Activated CD4-positive, alpha-beta memory T cell treated with anti-CD3 and anti-CD28 coated beads for 36 hours (primary cell): ENCODE measurements at regions not wholly inside any gene's neighbourhood (a gene's known extent, or its start where the extent isn't known, plus 50 kb on each side); places are given as distances from the start of the nearest gene placed in this dataset.
"Not testable (repeated sequence)": the region's sequence is repeated elsewhere in the genome, so short reads cannot be mapped to it uniquely, and the experiment has no call there.

Source experiments
- CTCF ChIA-PET: fragments of 350-600 bp; sonication (Branson Sonifier 250); formaldehyde crosslinking; loops from one replicate; lab custom pipeline; 2021; ENCODE audit warnings: antibody characterized with exemption, inconsistent platforms; lab: Charles Lee
- POLR2A ChIA-PET: fragments of 350-600 bp; sonication (Branson Sonifier 250); formaldehyde crosslinking; loops from one replicate; lab custom pipeline; 2021; ENCODE audit warnings: antibody characterized with exemption; lab: Charles Lee
- DNase-seq: peaks from one replicate; pipeline ENCODE4 v3.0.0-alpha.2; 2020
- H3K27ac Mint-ChIP-seq: one replicate; pipeline ENCODE4 v1.8.0; 2021; ENCODE audit warnings: mixed read lengths
- H3K27me3 Mint-ChIP-seq: one replicate; pipeline ENCODE4 v1.8.0; 2021; ENCODE audit warnings: mixed read lengths
- H3K36me3 Mint-ChIP-seq: one replicate; pipeline ENCODE4 v1.8.0; 2021; ENCODE audit warnings: mixed read lengths
- H3K4me1 Mint-ChIP-seq: one replicate; pipeline ENCODE4 v1.8.0; 2021; ENCODE audit warnings: low read depth, mixed read lengths
- H3K4me3 Mint-ChIP-seq: one replicate; pipeline ENCODE4 v1.8.0; 2021; ENCODE audit warnings: mild to moderate bottlenecking, mixed read lengths
- H3K9me3 Mint-ChIP-seq: one replicate; pipeline ENCODE4 v1.8.0; 2021; ENCODE audit warnings: mixed read lengths
- intact Hi-C: fragments of 100-400 bp; cut with micrococcal nuclease; formaldehyde crosslinking; loops from one replicate; pipeline ENCODE4 v1.15.1; 2023

DNA sequence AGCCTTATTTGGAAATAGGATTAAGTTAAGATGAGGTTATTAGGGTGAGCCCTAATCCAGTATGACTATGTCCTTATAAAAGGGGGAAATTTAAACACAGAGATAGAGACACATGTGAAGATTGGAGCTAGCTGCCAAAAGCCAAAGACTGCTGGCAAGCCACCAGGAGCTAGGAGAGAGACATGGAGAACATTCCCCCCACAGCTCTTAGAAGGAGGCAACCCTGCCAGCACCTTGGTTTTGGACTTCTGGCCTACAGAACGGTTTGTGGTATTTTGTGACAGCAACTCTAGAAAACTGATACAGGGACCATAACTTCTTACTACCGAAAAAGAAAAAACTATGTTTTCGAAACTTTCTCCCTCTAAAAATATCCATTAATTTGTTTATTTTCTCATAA is 245.3 kb upstream of the RARB start:
- DNase-seq: no peak
- H3K4me3 Mint-ChIP-seq: no peak overlapping the region
- ChIA-PET CTCF (no interaction called here), POLR2A (no interaction called here)
- H3K36me3 Mint-ChIP-seq: no peaks in the 10 kb centered on the region
- no peaks in the 10 kb centered on the region for H3K4me1 Mint-ChIP-seq
- H3K27me3 Mint-ChIP-seq: no peaks in the 10 kb centered on the region
- H3K27ac Mint-ChIP-seq: no peak overlapping the region
- intact Hi-C loops: no loop called here
- H3K9me3 Mint-ChIP-seq: peaks cover 2% of the 10 kb centered on the region

DNA sequence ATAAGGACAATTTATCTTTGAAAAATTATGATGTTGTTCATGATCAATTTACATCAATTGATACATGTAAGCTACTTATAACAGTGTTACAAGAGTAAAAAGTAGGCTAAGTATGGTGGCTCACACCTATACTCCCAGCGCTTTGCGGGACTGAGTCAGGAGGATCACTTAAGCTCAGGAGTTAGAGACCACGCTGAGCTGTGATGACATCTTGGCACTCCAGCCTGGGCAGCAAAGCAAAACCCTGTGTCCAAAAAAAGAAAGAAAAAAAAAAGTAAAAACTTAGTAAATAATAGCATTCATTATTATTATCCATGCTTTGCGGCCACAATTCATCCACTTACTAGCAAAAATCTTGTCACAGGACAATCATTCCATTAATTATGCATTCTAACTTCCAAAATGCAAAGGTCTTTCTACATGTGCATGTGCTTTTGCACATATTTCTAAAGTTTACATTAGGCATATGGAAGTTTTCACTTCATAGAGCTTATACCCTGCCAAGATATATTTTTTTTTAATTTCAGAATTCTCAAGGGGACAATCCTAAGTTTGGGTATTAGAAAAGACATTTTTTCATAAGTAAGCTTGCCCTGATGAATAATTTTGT is 243.3 kb upstream of the RARB start:
- no peaks in the 10 kb centered on the region for H3K4me1 Mint-ChIP-seq
- POLR2A ChIA-PET: no interaction called here
- peaks cover 2% of the 10 kb centered on the region for H3K9me3 Mint-ChIP-seq
- CTCF ChIA-PET: no interaction called here
- intact Hi-C loops: no loop called here
- no peak overlapping the region for H3K27ac Mint-ChIP-seq
- H3K4me3 Mint-ChIP-seq: no peak overlapping the region
- H3K36me3 Mint-ChIP-seq: no peaks in the 10 kb centered on the region
- DNase-seq: no peak
- H3K27me3 Mint-ChIP-seq: no peaks in the 10 kb centered on the region

GRCh38 chr3:25191673-25192072 is 236.4 kb upstream of the RARB start:
- Mint-ChIP-seq H3K4me1 (no peaks in the 10 kb centered on the region), H3K27ac (no peak overlapping the region), H3K36me3 (no peaks in the 10 kb centered on the region), H3K4me3 (no peak overlapping the region), H3K27me3 (no peaks in the 10 kb centered on the region), H3K9me3 (peaks cover 12% of the 10 kb centered on the region)
- intact Hi-C loops: no loop called here
- no peak for DNase-seq
- ChIA-PET POLR2A (no interaction called here), CTCF (no interaction called here)

- CTCF ChIA-PET, H3K36me3 Mint-ChIP-seq, intact Hi-C loops, H3K27ac Mint-ChIP-seq, POLR2A ChIA-PET, H3K4me1 Mint-ChIP-seq, H3K27me3 Mint-ChIP-seq, H3K4me3 Mint-ChIP-seq, DNase-seq: not testable (repeated sequence)
- H3K9me3 Mint-ChIP-seq: peaks cover 48% of the 10 kb centered on the region
These were observed 228.5 kb upstream of the RARB start for GRCh38 chr3:25199567-25199966.

DNA sequence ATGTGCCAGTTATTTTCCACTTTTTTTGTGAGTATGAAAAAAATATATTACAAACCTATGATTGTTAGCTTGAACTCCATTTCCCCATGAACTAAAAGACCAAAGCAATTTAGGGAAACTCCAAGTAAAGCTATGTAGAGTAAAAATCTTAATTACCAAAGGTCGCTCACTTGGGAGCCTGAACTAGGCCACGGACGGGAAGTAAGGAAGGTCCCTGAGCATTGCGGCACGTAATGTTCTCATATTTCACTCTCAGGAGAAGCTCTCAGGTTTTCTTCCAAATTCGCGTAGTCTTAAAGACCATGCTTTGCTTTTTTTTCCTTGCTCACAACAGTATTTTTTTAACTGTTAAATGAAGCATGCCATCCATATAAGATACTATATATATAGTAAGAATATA is 215.3 kb upstream of the RARB start:
- no peaks in the 10 kb centered on the region for H3K36me3 Mint-ChIP-seq
- ChIA-PET CTCF (no interaction called here), POLR2A (no interaction called here)
- H3K27me3 Mint-ChIP-seq: no peaks in the 10 kb centered on the region
- H3K27ac Mint-ChIP-seq: no peak overlapping the region
- H3K9me3 Mint-ChIP-seq: peaks cover 2% of the 10 kb centered on the region
- intact Hi-C loops: no loop called here
- no peak for DNase-seq
- H3K4me3 Mint-ChIP-seq: no peak overlapping the region
- H3K4me1 Mint-ChIP-seq: no peaks in the 10 kb centered on the region

DNA sequence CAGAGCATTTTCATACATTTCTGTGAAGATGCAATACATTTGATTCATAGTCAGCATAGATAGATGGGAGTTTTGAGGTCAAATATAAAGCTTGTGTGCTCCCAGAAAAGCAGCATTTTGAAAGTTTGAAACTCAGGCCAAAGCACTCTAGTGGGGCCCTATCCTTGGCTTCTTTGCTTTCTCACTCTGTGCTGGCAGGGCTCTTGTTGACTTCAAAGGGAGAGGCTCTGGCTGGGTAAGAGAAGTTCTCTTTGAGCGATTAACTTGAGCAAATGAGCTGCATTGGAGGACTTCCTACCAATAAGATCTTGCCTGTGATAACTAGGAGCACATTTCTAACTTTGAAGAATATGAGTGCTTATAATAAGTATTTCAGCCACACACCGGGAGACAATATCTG is 214.0 kb upstream of the RARB start:
- Mint-ChIP-seq H3K4me1 (no peaks in the 10 kb centered on the region), H3K27me3 (no peaks in the 10 kb centered on the region), H3K9me3 (peaks cover 2% of the 10 kb centered on the region), H3K36me3 (no peaks in the 10 kb centered on the region), H3K27ac (no peak overlapping the region), H3K4me3 (no peak overlapping the region)
- CTCF ChIA-PET: no interaction called here
- DNase-seq: no peak
- POLR2A ChIA-PET: no interaction called here
- intact Hi-C loops: no loop called here

DNA sequence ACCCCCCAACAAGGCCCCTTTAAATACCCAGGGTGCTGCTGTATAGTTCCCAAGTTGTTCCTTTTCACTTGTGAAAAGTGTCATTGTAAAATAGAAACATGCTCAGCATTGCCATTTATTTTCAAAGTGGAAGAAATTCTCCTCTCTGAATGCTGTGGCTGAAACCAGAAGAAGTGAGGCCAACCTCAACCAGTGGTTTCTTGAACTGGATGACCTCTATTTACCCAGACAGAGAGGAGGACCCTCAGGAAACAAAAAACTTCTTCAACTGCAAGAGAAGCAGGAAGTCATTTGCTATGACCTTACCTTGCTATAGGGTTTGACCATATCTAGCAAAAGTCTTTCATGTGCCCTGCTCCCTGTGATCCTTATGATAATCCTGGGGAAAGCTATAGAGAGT is 209.7 kb upstream of the RARB start:
- ChIA-PET CTCF (no interaction called here), POLR2A (no interaction called here)
- H3K27me3 Mint-ChIP-seq: no peaks in the 10 kb centered on the region
- H3K9me3 Mint-ChIP-seq: peaks cover 2% of the 10 kb centered on the region
- no peak overlapping the region for H3K4me3 Mint-ChIP-seq
- no peaks in the 10 kb centered on the region for H3K4me1 Mint-ChIP-seq
- no peaks in the 10 kb centered on the region for H3K36me3 Mint-ChIP-seq
- no peak for DNase-seq
- intact Hi-C loops: no loop called here
- no peak overlapping the region for H3K27ac Mint-ChIP-seq

DNA sequence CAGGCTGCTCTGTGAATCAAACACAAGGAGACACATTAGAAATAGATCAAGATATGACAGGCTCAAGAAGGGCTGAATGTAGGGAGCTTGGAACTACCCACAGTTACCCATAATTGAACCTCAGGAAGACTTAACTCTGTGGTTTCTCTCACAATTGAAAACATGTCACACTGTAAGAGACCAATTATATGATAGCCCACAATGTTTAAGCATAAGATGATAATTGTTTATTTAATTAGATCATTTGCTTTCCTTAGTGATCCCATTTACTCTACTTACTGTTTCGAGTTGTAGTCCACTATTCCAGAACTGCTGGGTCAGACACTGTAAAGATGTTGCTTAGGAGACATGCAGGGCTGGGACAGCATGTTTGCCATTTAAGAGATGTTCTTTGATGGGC is 201.3 kb upstream of the RARB start:
- Mint-ChIP-seq H3K36me3 (no peaks in the 10 kb centered on the region), H3K4me3 (no peak overlapping the region), H3K27me3 (no peaks in the 10 kb centered on the region), H3K4me1 (no peaks in the 10 kb centered on the region), H3K27ac (no peak overlapping the region), H3K9me3 (no peaks in the 10 kb centered on the region)
- CTCF ChIA-PET: no interaction called here
- POLR2A ChIA-PET: no interaction called here
- intact Hi-C loops: no loop called here
- no peak for DNase-seq

DNA sequence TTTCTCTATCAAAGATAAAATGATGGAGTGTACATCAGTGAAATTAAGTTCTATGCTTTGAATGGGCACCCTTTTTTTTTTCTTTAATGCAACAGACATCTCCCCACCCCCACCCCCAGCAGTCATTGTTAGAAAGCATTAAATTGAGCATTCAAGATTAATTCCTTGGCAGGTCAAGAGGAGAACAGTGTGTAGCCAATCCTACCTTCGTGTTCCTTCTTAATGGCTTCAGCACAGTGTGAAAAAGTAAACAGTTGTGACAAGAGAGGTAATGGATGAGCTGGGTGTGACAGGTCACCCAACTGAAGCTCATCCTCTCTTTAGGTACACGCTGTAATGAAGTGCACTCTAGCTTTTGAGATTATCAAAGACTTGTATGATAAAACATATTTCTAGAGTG is 198.5 kb upstream of the RARB start:
- no peak overlapping the region for H3K27ac Mint-ChIP-seq

GRCh38 chr3:25235031-25235430 is 193.0 kb upstream of the RARB start:
- intact Hi-C loops: no loop called here
- no peaks in the 10 kb centered on the region for H3K4me1 Mint-ChIP-seq

More for the DNA sequence above, 198.5 kb upstream of the RARB start:
- H3K36me3 Mint-ChIP-seq: no peaks in the 10 kb centered on the region
- DNase-seq: no peak
- ChIA-PET CTCF (no interaction called here), POLR2A (no interaction called here)
- intact Hi-C loops: no loop called here
- no peaks in the 10 kb centered on the region for H3K9me3 Mint-ChIP-seq
- no peak overlapping the region for H3K4me3 Mint-ChIP-seq
- H3K27me3 Mint-ChIP-seq: no peaks in the 10 kb centered on the region
- H3K4me1 Mint-ChIP-seq: no peaks in the 10 kb centered on the region

GRCh38 chr3:25235466-25235865 is 192.6 kb upstream of the RARB start:
- no peaks in the 10 kb centered on the region for H3K36me3 Mint-ChIP-seq
- POLR2A ChIA-PET: no interaction called here

More at GRCh38 chr3:25235031-25235430, 193.0 kb upstream of the RARB start:
- Mint-ChIP-seq H3K27ac (no peak overlapping the region), H3K4me3 (no peak overlapping the region), H3K9me3 (no peaks in the 10 kb centered on the region), H3K36me3 (no peaks in the 10 kb centered on the region), H3K27me3 (no peaks in the 10 kb centered on the region)
- ChIA-PET POLR2A (no interaction called here), CTCF (no interaction called here)
- DNase-seq: no peak

GRCh38 chr3:25237602-25238001 is 190.5 kb upstream of the RARB start:
- ChIA-PET CTCF (no interaction called here), POLR2A (no interaction called here)
- DNase-seq: no peak
- peaks cover 12% of the 10 kb centered on the region for H3K9me3 Mint-ChIP-seq
- H3K27ac Mint-ChIP-seq: no peak overlapping the region
- intact Hi-C loops: no loop called here
- H3K4me3 Mint-ChIP-seq: no peak overlapping the region
- no peaks in the 10 kb centered on the region for H3K4me1 Mint-ChIP-seq
- no peaks in the 10 kb centered on the region for H3K27me3 Mint-ChIP-seq
- H3K36me3 Mint-ChIP-seq: no peaks in the 10 kb centered on the region

More at GRCh38 chr3:25235466-25235865, 192.6 kb upstream of the RARB start:
- DNase-seq: no peak
- CTCF ChIA-PET: no interaction called here
- Mint-ChIP-seq H3K4me1 (no peaks in the 10 kb centered on the region), H3K9me3 (peaks cover 2% of the 10 kb centered on the region), H3K27ac (no peak overlapping the region), H3K4me3 (no peak overlapping the region), H3K27me3 (no peaks in the 10 kb centered on the region)
- intact Hi-C loops: no loop called here

DNA sequence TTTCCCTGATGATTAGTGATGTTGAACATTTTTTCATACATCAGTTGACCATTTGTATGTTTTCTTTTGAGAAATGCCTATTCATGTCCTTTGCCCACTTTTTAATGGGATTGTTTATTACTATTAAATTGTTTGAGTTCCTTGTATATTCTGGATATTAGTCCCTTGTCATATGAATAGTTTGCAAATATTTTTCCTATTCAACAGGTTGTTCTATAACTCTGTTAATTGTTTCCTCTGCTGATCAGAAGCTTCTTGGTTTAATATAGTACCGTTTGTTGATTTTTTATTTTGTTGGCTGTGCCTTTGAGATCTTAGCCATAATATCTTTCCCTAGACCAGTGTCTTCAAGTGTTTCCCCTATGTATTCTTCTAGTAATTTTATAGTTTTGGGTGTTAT is 189.0 kb upstream of the RARB start:
- intact Hi-C loops: no loop called here
- H3K27me3 Mint-ChIP-seq: no peaks in the 10 kb centered on the region
- H3K9me3 Mint-ChIP-seq: peaks cover 19% of the 10 kb centered on the region
- H3K36me3 Mint-ChIP-seq: no peaks in the 10 kb centered on the region
- H3K4me3 Mint-ChIP-seq: no peak overlapping the region
- H3K27ac Mint-ChIP-seq: no peak overlapping the region
- CTCF ChIA-PET: no interaction called here
- POLR2A ChIA-PET: no interaction called here
- no peak for DNase-seq
- no peaks in the 10 kb centered on the region for H3K4me1 Mint-ChIP-seq
